Gastrocnemius medialis (tissue), 4 donors: ENCODE measurements at regions not wholly inside any gene's neighbourhood (a gene's known extent, or its start where the extent isn't known, plus 50 kb on each side); places are given as distances from the start of the nearest gene placed in this dataset.

Experiments used
- ATAC-seq, 2 donors: fragments of 150-250 bp; one replicate each; pipeline ENCODE4 v1.9.1; 2016
- DNase-seq, 2 donors: peaks; one replicate each; pipeline ENCODE4 v3.0.0-alpha.2; 2019
- H3K27ac ChIP-seq, 4 donors: fragments of 200-600 bp; sonication (generic); 1 replicate in 1 of 4; 2 replicates in 3 of 4; pipeline ENCODE4 v1.5.1; 2016 to 2018; ENCODE audit warnings: mild to moderate bottlenecking in 2 of 4, moderate library complexity in 1 of 4
- H3K27me3 ChIP-seq, 3 donors: fragments of 200-600 bp; sonication (generic) in 2 of 3; 1 replicate in 1 of 3; 2 replicates in 2 of 3; pipeline versions ENCODE4 v1.5.1 to v1.6.0; 2016 to 2019; ENCODE audit warnings: mild to moderate bottlenecking in 1 of 3, moderate library complexity in 1 of 3
- H3K36me3 ChIP-seq, 2 donors: fragments of 200-600 bp; sonication (generic) in 1 of 2; one replicate each; pipeline ENCODE4 v1.5.1; 2017 to 2018
- H3K4me1 ChIP-seq, 2 donors: fragments of 200-600 bp; sonication (generic) in 1 of 2; one replicate each; pipeline ENCODE4 v1.5.1; 2016 to 2017; ENCODE audit warnings: mild to moderate bottlenecking in 2 of 2
- H3K4me3 ChIP-seq, 4 donors: fragments of 200-600 bp; sonication (generic) in 3 of 4; 1 replicate in 1 of 4; 2 replicates in 3 of 4; pipeline ENCODE4 v1.5.1; 2016 to 2019; ENCODE audit warnings: mild to moderate bottlenecking in 2 of 4
- H3K9me3 ChIP-seq, 3 donors: fragments of 200-600 bp; sonication (generic) in 2 of 3; 1 replicate in 1 of 3; 2 replicates in 2 of 3; pipeline ENCODE4 v1.5.1; 2016 to 2019
- CTCF ChIP-seq, 5 experiments: fragments of 450-650 bp in 3 of 5; fragments of 200-600 bp in 2 of 5; sonication (generic) in 2 of 5; IDR thresholded peaks in 4 of 5; conservative IDR thresholded peaks in 1 of 5; 1 replicate in 4 of 5; 2 replicates in 1 of 5; pipeline ENCODE4 v1.5.1; 2016 to 2019; ENCODE audit warnings: antibody characterized with exemption in 5 of 5, mild to moderate bottlenecking in 3 of 5, moderate library complexity in 3 of 5
- POLR2A ChIP-seq, 2 donors: fragments of 450-650 bp; IDR thresholded peaks; one replicate each; pipeline ENCODE4 v1.6.1; 2017; ENCODE audit warnings: antibody characterized with exemption in 2 of 2, mild to moderate bottlenecking in 2 of 2, moderate library complexity in 2 of 2
- in situ Hi-C, 4 donors: fragments of 200-750 bp; cut with MboI; loops; one replicate each; pipeline versions ENCODE4 v1.15.0 to v1.8.0; 2017; ENCODE audit warnings: low sequenced_read_pairs in 4 of 4
- intact Hi-C: fragments of 100-400 bp; cut with DNase I; formaldehyde crosslinking; loops from one replicate; pipeline ENCODE4 v1.15.1; 2023; ENCODE audit warnings: low total_unique reads

- in situ Hi-C loops: loop anchor here (25.0 kb wide), 2 partner anchors 1322 to 1797 kb away; partner anchors contain the start of gene CCDC85A (in 4 of the 4)
- Histone ChIP-seq H3K4me1 (no peaks in the 10 kb centered on the region), H3K9me3 (no peaks in the 10 kb centered on the region), H3K4me3 (no peak overlapping the region), H3K27ac (no peak overlapping the region), H3K36me3 (no peaks in the 10 kb centered on the region), H3K27me3 (no peaks in the 10 kb centered on the region)
- intact Hi-C loops: no loop called here
- DNase-seq (no peak), ATAC-seq (no peak)
- no peak for TF ChIP-seq POLR2A (IDR thresholded peaks at IDR 0.05)
- no peak for TF ChIP-seq CTCF (IDR thresholded peaks at IDR 0.05 in 4 of 5, conservative IDR thresholded peaks at IDR 0.05 in 1 of 5)
Measured at GRCh38 chr2:57509189-57509588, 537.4 kb upstream of the VRK2 start.

- ATAC-seq: no peak
- Histone ChIP-seq H3K4me1 (no peaks in the 10 kb centered on the region), H3K4me3 (no peak overlapping the region), H3K27me3 (no peaks in the 10 kb centered on the region), H3K27ac (no peak overlapping the region), H3K9me3 (no peaks in the 10 kb centered on the region), H3K36me3 (no peaks in the 10 kb centered on the region)
- no peak for DNase-seq
- intact Hi-C loops: no loop called here
- in situ Hi-C loops: loop anchor here (25.0 kb wide), 2 partner anchors 1323 to 1798 kb away; partner anchors contain the start of gene CCDC85A (in 4 of the 4)
- TF ChIP-seq CTCF (IDR thresholded peaks at IDR 0.05 in 4 of 5, conservative IDR thresholded peaks at IDR 0.05 in 1 of 5): no peak
- no peak for TF ChIP-seq POLR2A (IDR thresholded peaks at IDR 0.05)
Measured at GRCh38 chr2:57510704-57511103, 535.9 kb upstream of the VRK2 start.

- H3K4me3 ChIP-seq: no peak overlapping the region
- TF ChIP-seq CTCF (IDR thresholded peaks at IDR 0.05 in 4 of 5, conservative IDR thresholded peaks at IDR 0.05 in 1 of 5) (no peak), POLR2A (IDR thresholded peaks at IDR 0.05) (no peak)
- no peak overlapping the region for H3K27ac ChIP-seq
- no peaks in the 10 kb centered on the region for H3K4me1 ChIP-seq
- ATAC-seq: no peak
- H3K27me3 ChIP-seq: no peaks in the 10 kb centered on the region
- no peak for DNase-seq
- in situ Hi-C loops (loop anchor here (25.0 kb wide), 2 partner anchors 1328 to 1803 kb away; partner anchors contain the start of gene CCDC85A (in 4 of the 4)), intact Hi-C loops (no loop called here)
- H3K36me3 ChIP-seq: no peaks in the 10 kb centered on the region
- H3K9me3 ChIP-seq: no peaks in the 10 kb centered on the region
Measured at GRCh38 chr2:57515366-57515765, 531.2 kb upstream of the VRK2 start.

GRCh38 chr2:57516698-57517340 lies 529.8 kb upstream of the VRK2 start:
- H3K4me3 ChIP-seq: no peak overlapping the region
- no peaks in the 10 kb centered on the region for H3K27me3 ChIP-seq
- no peak overlapping the region for H3K27ac ChIP-seq
- no peaks in the 10 kb centered on the region for H3K36me3 ChIP-seq
- in situ Hi-C loops: loop anchor here (25.0 kb wide), 2 partner anchors 1330 to 1805 kb away; partner anchors contain the start of gene CCDC85A (in 4 of the 4)
- ATAC-seq (peak in 1 of 2 donors; percentile 73), DNase-seq (no peak)
- H3K4me1 ChIP-seq: no peaks in the 10 kb centered on the region
- intact Hi-C loops: no loop called here
- TF ChIP-seq CTCF (IDR thresholded peaks at IDR 0.05 in 4 of 5, conservative IDR thresholded peaks at IDR 0.05 in 1 of 5) (peak in 4 of 5 experiments; percentile 52 to 59 (median 55)), POLR2A (IDR thresholded peaks at IDR 0.05) (no peak)
- H3K9me3 ChIP-seq: no peaks in the 10 kb centered on the region
